HG03039 (cell line): ENCODE measurements at regions not wholly inside any gene's neighbourhood (a gene's known extent, or its start where the extent isn't known, plus 50 kb on each side); places are given as distances from the start of the nearest gene placed in this dataset.

Experiments
- ATAC-seq: cut with Tn5 transposase; IDR thresholded peaks from one replicate; pipeline ENCODE4 v1.9.1; 2021; ENCODE audit warnings: mild to moderate bottlenecking, moderate library complexity; ENCODE audit not compliant: unreplicated experiment

- no peak for ATAC-seq
Measured at GRCh38 chr4:34139346-34139745, 2105.0 kb downstream of the ARAP2 start.

- ATAC-seq, result no peak
Measured at GRCh38 chr4:34148322-34148908, 2095.9 kb downstream of the ARAP2 start.

GRCh38 chr4:34157547-34157946 lies 2086.8 kb downstream of the ARAP2 start:
- ATAC-seq, result no peak

- no peak for ATAC-seq
Measured at GRCh38 chr4:34158878-34159277, 2085.4 kb downstream of the ARAP2 start.

- ATAC-seq, result no peak
Measured at GRCh38 chr4:34170946-34171345, 2073.4 kb downstream of the ARAP2 start.

- no peak for ATAC-seq
Measured at GRCh38 chr4:34176609-34177008, 2067.7 kb downstream of the ARAP2 start.

- ATAC-seq, result no peak
Measured at GRCh38 chr4:34178476-34178875, 2065.8 kb downstream of the ARAP2 start.

- ATAC-seq, result no peak
Measured at GRCh38 chr4:34181311-34181841, 2062.9 kb downstream of the ARAP2 start.

- ATAC-seq, result no peak
Measured at GRCh38 chr4:34181891-34182290, 2062.4 kb downstream of the ARAP2 start.

- no peak for ATAC-seq
Measured at GRCh38 chr4:34182306-34182705, 2062.0 kb downstream of the ARAP2 start.

GRCh38 chr4:34183926-34184325 lies 2060.4 kb downstream of the ARAP2 start:
- ATAC-seq, result no peak

- no peak for ATAC-seq
Measured at GRCh38 chr4:34187056-34187455, 2057.3 kb downstream of the ARAP2 start.

- no peak for ATAC-seq
Measured at GRCh38 chr4:34191443-34191842, 2052.9 kb downstream of the ARAP2 start.

GRCh38 chr4:34193451-34194154 lies 2050.7 kb downstream of the ARAP2 start:
- no peak for ATAC-seq

GRCh38 chr4:34194585-34194984 lies 2049.7 kb downstream of the ARAP2 start:
- no peak for ATAC-seq

- no peak for ATAC-seq
Measured at GRCh38 chr4:34196375-34196774, 2047.9 kb downstream of the ARAP2 start.

GRCh38 chr4:34198966-34199365 lies 2045.3 kb downstream of the ARAP2 start:
- ATAC-seq, result no peak

- ATAC-seq, result no peak
Measured at GRCh38 chr4:34200535-34200934, 2043.8 kb downstream of the ARAP2 start.

- ATAC-seq, result no peak
Measured at GRCh38 chr4:34202154-34202553, 2042.2 kb downstream of the ARAP2 start.

GRCh38 chr4:34220601-34221000 lies 2023.7 kb downstream of the ARAP2 start:
- ATAC-seq, result no peak

GRCh38 chr4:34221986-34222385 lies 2022.3 kb downstream of the ARAP2 start:
- no peak for ATAC-seq

- ATAC-seq, result no peak
Measured at GRCh38 chr4:34236118-34236517, 2008.2 kb downstream of the ARAP2 start.

GRCh38 chr4:34245276-34245675 lies 1999.0 kb downstream of the ARAP2 start:
- no peak for ATAC-seq
